ENCODE measurements at regions not wholly inside any gene's neighbourhood (a gene's known extent, or its start where the extent isn't known, plus 50 kb on each side); places are given as distances from the start of the nearest gene placed in this dataset.

DNA sequence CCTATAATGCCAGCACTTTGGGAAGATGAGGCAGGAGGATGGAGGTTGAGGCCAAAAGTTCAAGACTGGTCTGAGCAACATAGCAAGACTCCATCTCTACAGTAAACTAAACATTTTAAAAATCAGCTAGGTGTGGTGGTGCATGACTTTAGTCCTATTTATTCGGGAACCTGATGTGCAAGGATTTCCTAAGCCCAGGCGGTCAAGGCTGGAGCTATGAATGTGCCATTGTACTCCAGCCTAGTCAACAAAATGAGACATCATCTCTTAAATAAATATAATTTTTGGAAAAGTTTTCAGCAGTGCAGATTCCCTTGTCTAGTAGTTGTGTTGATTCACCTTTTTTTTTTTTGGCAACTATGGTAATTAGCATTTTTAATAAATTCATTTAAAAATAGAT lies 928.7 kb upstream of the PRKX start:
- Histone ChIP-seq H3K36me3 (ENCODE audit: insufficient read depth) (no peaks in the 10 kb centered on the region), H3K79me2 (replicated peaks; ENCODE audit: insufficient read depth) (no peaks in the 10 kb centered on the region), H3K27me3 (ENCODE audit: insufficient read depth) (no peaks in the 10 kb centered on the region), H3K9me2 (ENCODE audit: insufficient read depth) (no peaks in the 10 kb centered on the region), H3K4me1 (ENCODE audit: insufficient read depth) (no peaks in the 10 kb centered on the region), H3K4me2 (no peak overlapping the region), H2AFZ (no peak overlapping the region), H4K20me1 (replicated peaks; ENCODE audit: insufficient read depth) (no peaks in the 10 kb centered on the region), H3F3A (replicated peaks; ENCODE audit: low read depth) (no peaks in the 10 kb centered on the region), H3K27ac (ENCODE audit: low read depth) (no peak overlapping the region), H3K4me3 (no peak overlapping the region)
- Mint-ChIP-seq H3K9me3 (peaks cover 2% of the 10 kb centered on the region; the same call in 2 of the 3 replicates), H3K4me1 (peaks cover 9% of the 10 kb centered on the region; the same call in 2 of the 3 replicates), H3K27me3 (ENCODE audit: insufficient read depth, low read depth, poor library complexity) (no peaks in the 10 kb centered on the region), H3K27ac (no peak overlapping the region), H3K4me3 (no peak overlapping the region), H3K36me3 (ENCODE audit: low read depth) (no peaks in the 10 kb centered on the region)
- no peak for ATAC-seq
- no peak for DNase-seq (ENCODE audit: low spot score)
- TF ChIP-seq JUNB (IDR thresholded peaks at IDR 0.05; ENCODE audit: unreplicated experiment) (no peak), STAT1 (IDR thresholded peaks at IDR 0.05; ENCODE audit: unreplicated experiment) (no peak), POLR2AphosphoS5 (IDR thresholded peaks at IDR 0.05; ENCODE audit: low read depth) (no peak), ZNF331 (CRISPR knock-in tag; IDR thresholded peaks at IDR 0.05; ENCODE audit: low read depth) (no peak), EZH2phosphoT487 (IDR thresholded peaks at IDR 0.05; ENCODE audit: unreplicated experiment) (no peak), EZH2 (IDR thresholded peaks at IDR 0.05; ENCODE audit: low read depth, unreplicated experiment) (no peak), ZNF114 (CRISPR knock-in tag; IDR thresholded peaks at IDR 0.05) (no peak), NANOG (IDR thresholded peaks at IDR 0.05; ENCODE audit: borderline replicate concordance) (no peak)
- TF ChIP-seq, protein P1, sequence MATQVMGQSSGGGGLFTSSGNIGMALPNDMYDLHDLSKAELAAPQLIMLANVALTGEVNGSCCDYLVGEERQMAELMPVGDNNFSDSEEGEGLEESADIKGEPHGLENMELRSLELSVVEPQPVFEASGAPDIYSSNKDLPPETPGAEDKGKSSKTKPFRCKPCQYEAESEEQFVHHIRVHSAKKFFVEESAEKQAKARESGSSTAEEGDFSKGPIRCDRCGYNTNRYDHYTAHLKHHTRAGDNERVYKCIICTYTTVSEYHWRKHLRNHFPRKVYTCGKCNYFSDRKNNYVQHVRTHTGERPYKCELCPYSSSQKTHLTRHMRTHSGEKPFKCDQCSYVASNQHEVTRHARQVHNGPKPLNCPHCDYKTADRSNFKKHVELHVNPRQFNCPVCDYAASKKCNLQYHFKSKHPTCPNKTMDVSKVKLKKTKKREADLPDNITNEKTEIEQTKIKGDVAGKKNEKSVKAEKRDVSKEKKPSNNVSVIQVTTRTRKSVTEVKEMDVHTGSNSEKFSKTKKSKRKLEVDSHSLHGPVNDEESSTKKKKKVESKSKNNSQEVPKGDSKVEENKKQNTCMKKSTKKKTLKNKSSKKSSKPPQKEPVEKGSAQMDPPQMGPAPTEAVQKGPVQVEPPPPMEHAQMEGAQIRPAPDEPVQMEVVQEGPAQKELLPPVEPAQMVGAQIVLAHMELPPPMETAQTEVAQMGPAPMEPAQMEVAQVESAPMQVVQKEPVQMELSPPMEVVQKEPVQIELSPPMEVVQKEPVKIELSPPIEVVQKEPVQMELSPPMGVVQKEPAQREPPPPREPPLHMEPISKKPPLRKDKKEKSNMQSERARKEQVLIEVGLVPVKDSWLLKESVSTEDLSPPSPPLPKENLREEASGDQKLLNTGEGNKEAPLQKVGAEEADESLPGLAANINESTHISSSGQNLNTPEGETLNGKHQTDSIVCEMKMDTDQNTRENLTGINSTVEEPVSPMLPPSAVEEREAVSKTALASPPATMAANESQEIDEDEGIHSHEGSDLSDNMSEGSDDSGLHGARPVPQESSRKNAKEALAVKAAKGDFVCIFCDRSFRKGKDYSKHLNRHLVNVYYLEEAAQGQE (IDR thresholded peaks at IDR 0.05; ENCODE audit: unreplicated experiment): no peak
- TF ChIP-seq, protein P2, sequence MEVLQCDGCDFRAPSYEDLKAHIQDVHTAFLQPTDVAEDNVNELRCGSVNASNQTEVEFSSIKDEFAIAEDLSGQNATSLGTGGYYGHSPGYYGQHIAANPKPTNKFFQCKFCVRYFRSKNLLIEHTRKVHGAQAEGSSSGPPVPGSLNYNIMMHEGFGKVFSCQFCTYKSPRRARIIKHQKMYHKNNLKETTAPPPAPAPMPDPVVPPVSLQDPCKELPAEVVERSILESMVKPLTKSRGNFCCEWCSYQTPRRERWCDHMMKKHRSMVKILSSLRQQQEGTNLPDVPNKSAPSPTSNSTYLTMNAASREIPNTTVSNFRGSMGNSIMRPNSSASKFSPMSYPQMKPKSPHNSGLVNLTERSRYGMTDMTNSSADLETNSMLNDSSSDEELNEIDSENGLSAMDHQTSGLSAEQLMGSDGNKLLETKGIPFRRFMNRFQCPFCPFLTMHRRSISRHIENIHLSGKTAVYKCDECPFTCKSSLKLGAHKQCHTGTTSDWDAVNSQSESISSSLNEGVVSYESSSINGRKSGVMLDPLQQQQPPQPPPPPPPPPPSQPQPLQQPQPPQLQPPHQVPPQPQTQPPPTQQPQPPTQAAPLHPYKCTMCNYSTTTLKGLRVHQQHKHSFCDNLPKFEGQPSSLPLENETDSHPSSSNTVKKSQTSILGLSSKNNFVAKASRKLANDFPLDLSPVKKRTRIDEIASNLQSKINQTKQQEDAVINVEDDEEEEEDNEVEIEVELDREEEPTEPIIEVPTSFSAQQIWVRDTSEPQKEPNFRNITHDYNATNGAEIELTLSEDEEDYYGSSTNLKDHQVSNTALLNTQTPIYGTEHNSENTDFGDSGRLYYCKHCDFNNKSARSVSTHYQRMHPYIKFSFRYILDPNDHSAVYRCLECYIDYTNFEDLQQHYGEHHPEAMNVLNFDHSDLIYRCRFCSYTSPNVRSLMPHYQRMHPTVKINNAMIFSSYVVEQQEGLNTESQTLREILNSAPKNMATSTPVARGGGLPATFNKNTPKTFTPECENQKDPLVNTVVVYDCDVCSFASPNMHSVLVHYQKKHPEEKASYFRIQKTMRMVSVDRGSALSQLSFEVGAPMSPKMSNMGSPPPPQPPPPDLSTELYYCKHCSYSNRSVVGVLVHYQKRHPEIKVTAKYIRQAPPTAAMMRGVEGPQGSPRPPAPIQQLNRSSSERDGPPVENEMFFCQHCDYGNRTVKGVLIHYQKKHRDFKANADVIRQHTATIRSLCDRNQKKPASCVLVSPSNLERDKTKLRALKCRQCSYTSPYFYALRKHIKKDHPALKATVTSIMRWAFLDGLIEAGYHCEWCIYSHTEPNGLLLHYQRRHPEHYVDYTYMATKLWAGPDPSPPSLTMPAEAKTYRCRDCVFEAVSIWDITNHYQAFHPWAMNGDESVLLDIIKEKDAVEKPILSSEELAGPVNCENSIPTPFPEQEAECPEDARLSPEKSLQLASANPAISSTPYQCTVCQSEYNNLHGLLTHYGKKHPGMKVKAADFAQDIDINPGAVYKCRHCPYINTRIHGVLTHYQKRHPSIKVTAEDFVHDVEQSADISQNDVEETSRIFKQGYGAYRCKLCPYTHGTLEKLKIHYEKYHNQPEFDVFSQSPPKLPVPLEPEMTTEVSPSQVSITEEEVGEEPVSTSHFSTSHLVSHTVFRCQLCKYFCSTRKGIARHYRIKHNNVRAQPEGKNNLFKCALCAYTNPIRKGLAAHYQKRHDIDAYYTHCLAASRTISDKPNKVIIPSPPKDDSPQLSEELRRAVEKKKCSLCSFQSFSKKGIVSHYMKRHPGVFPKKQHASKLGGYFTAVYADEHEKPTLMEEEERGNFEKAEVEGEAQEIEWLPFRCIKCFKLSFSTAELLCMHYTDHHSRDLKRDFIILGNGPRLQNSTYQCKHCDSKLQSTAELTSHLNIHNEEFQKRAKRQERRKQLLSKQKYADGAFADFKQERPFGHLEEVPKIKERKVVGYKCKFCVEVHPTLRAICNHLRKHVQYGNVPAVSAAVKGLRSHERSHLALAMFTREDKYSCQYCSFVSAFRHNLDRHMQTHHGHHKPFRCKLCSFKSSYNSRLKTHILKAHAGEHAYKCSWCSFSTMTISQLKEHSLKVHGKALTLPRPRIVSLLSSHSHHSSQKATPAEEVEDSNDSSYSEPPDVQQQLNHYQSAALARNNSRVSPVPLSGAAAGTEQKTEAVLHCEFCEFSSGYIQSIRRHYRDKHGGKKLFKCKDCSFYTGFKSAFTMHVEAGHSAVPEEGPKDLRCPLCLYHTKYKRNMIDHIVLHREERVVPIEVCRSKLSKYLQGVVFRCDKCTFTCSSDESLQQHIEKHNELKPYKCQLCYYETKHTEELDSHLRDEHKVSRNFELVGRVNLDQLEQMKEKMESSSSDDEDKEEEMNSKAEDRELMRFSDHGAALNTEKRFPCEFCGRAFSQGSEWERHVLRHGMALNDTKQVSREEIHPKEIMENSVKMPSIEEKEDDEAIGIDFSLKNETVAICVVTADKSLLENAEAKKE (CRISPR knock-in tag; IDR thresholded peaks at IDR 0.05): no peak
